Vagina (tissue), 2 donors: ENCODE measurements at regions not wholly inside any gene's neighbourhood (a gene's known extent, or its start where the extent isn't known, plus 50 kb on each side); places are given as distances from the start of the nearest gene placed in this dataset.
"Not testable (repeated sequence)": the region's sequence is repeated elsewhere in the genome, so short reads cannot be mapped to it uniquely, and the experiment has no call there.

ENCODE experiments used
- DNase-seq, 2 donors: peaks; one replicate each; pipeline ENCODE4 v3.0.0-alpha.2; 2017; ENCODE audit errors: extremely low spot score in 2 of 2
- H3K27ac ChIP-seq: fragments of 200-600 bp; sonication (generic); one replicate; pipeline ENCODE4 v1.5.1; 2019
- H3K27me3 ChIP-seq: fragments of 200-600 bp; sonication (generic); one replicate; pipeline ENCODE4 v1.5.1; 2019
- H3K36me3 ChIP-seq, 2 donors: fragments of 200-600 bp; sonication (generic); one replicate each; pipeline ENCODE4 v1.5.1; 2017 to 2019
- H3K4me1 ChIP-seq: fragments of 200-600 bp; sonication (generic); one replicate; pipeline ENCODE4 v1.5.1; 2019
- H3K4me3 ChIP-seq, 2 donors: fragments of 200-600 bp; sonication (generic); 1 replicate in 1 of 2; 2 replicates in 1 of 2; pipeline ENCODE4 v1.5.1; 2016 to 2019
- H3K9me3 ChIP-seq: fragments of 200-600 bp; sonication (generic); one replicate; pipeline ENCODE4 v1.5.1; 2019
- CTCF ChIP-seq, 3 experiments: fragments of 450-650 bp in 2 of 3; fragments of 200-600 bp in 1 of 3; sonication (generic) in 1 of 3; IDR thresholded peaks; one replicate each; pipeline ENCODE4 v1.5.1; 2017 to 2019; ENCODE audit warnings: antibody characterized with exemption in 3 of 3, mild to moderate bottlenecking in 2 of 3, moderate library complexity in 2 of 3
- POLR2A ChIP-seq, 2 donors: fragments of 450-650 bp; IDR thresholded peaks; one replicate each; pipeline ENCODE4 v1.6.1; 2017; ENCODE audit warnings: antibody characterized with exemption in 2 of 2, mild to moderate bottlenecking in 2 of 2, moderate library complexity in 2 of 2
- POLR2AphosphoS5 ChIP-seq, 2 donors: sonication (generic); formaldehyde crosslinking; IDR thresholded peaks; one replicate each; pipeline ENCODE4 v1.9.0; 2017; ENCODE audit warnings: antibody characterized with exemption in 2 of 2, mild to moderate bottlenecking in 2 of 2, low read depth in 1 of 2; ENCODE audit not compliant: insufficient read depth in 1 of 2
- intact Hi-C: fragments of 100-400 bp; cut with DNase I; formaldehyde crosslinking; loops from one replicate; pipeline ENCODE4 v1.15.1; 2023

- no peak overlapping the region for H3K4me3 ChIP-seq
- DNase-seq: no peak
- intact Hi-C loops: no loop called here
- no peaks in the 10 kb centered on the region for H3K9me3 ChIP-seq
- H3K36me3 ChIP-seq: no peaks in the 10 kb centered on the region
- no peak overlapping the region for H3K27ac ChIP-seq
- H3K27me3 ChIP-seq: no peaks in the 10 kb centered on the region
- TF ChIP-seq CTCF (IDR thresholded peaks at IDR 0.05) (no peak), POLR2A (IDR thresholded peaks at IDR 0.05) (no peak), POLR2AphosphoS5 (IDR thresholded peaks at IDR 0.05; ENCODE audit: insufficient read depth in 1 of 2, low read depth in 1 of 2) (no peak)
- no peaks in the 10 kb centered on the region for H3K4me1 ChIP-seq
Observed at GRCh38 chr7:65475734-65476319, 102.2 kb downstream of the ZNF92 start.

- no peaks in the 10 kb centered on the region for H3K4me1 ChIP-seq
- no peaks in the 10 kb centered on the region for H3K9me3 ChIP-seq
- no peak overlapping the region for H3K4me3 ChIP-seq
- intact Hi-C loops: no loop called here
- no peaks in the 10 kb centered on the region for H3K27me3 ChIP-seq
- no peaks in the 10 kb centered on the region for H3K36me3 ChIP-seq
- no peak overlapping the region for H3K27ac ChIP-seq
- no peak for TF ChIP-seq CTCF (IDR thresholded peaks at IDR 0.05)
- no peak for TF ChIP-seq POLR2A (IDR thresholded peaks at IDR 0.05)
- TF ChIP-seq POLR2AphosphoS5 (IDR thresholded peaks at IDR 0.05; ENCODE audit: insufficient read depth in 1 of 2, low read depth in 1 of 2): no peak
- DNase-seq: no peak
Observed at GRCh38 chr7:65477326-65477725, 103.7 kb downstream of the ZNF92 start.

- intact Hi-C loops: no loop called here
- H3K4me1 ChIP-seq: no peaks in the 10 kb centered on the region
- no peak overlapping the region for H3K27ac ChIP-seq
- H3K4me3 ChIP-seq: no peak overlapping the region
- peaks cover 3% of the 10 kb centered on the region for H3K9me3 ChIP-seq
- no peak for DNase-seq
- TF ChIP-seq POLR2A (IDR thresholded peaks at IDR 0.05) (no peak), CTCF (IDR thresholded peaks at IDR 0.05) (no peak), POLR2AphosphoS5 (IDR thresholded peaks at IDR 0.05; ENCODE audit: insufficient read depth in 1 of 2, low read depth in 1 of 2) (no peak)
- H3K36me3 ChIP-seq: no peaks in the 10 kb centered on the region
- no peaks in the 10 kb centered on the region for H3K27me3 ChIP-seq
Observed at GRCh38 chr7:65489260-65489767, 115.7 kb downstream of the ZNF92 start.

GRCh38 chr7:65496697-65497096 lies 123.0 kb downstream of the ZNF92 start:
- H3K4me1 ChIP-seq, H3K27ac ChIP-seq, H3K36me3 ChIP-seq, DNase-seq, H3K9me3 ChIP-seq, H3K27me3 ChIP-seq, intact Hi-C loops, H3K4me3 ChIP-seq: not testable (repeated sequence)

GRCh38 chr7:65503434-65504152 lies 129.9 kb downstream of the ZNF92 start:
- DNase-seq: no peak
- Histone ChIP-seq H3K27ac (no peak overlapping the region), H3K27me3 (no peaks in the 10 kb centered on the region), H3K4me1 (no peaks in the 10 kb centered on the region), H3K4me3 (no peak overlapping the region), H3K36me3 (no peaks in the 10 kb centered on the region), H3K9me3 (no peaks in the 10 kb centered on the region)
- TF ChIP-seq CTCF (IDR thresholded peaks at IDR 0.05) (no peak), POLR2AphosphoS5 (IDR thresholded peaks at IDR 0.05; ENCODE audit: insufficient read depth in 1 of 2, low read depth in 1 of 2) (no peak), POLR2A (IDR thresholded peaks at IDR 0.05) (no peak)
- intact Hi-C loops: no loop called here

- DNase-seq, H3K4me1 ChIP-seq, H3K36me3 ChIP-seq, H3K27me3 ChIP-seq, intact Hi-C loops, H3K27ac ChIP-seq, H3K9me3 ChIP-seq, H3K4me3 ChIP-seq: not testable (repeated sequence)
Observed at GRCh38 chr7:65504504-65505319, 131.1 kb downstream of the ZNF92 start.

GRCh38 chr7:65505320-65505633 lies 131.6 kb downstream of the ZNF92 start:
- H3K4me1 ChIP-seq, H3K9me3 ChIP-seq, DNase-seq, H3K27ac ChIP-seq, H3K27me3 ChIP-seq, intact Hi-C loops, H3K36me3 ChIP-seq, H3K4me3 ChIP-seq: not testable (repeated sequence)

GRCh38 chr7:65508581-65509367 lies 135.1 kb downstream of the ZNF92 start:
- DNase-seq, H3K4me1 ChIP-seq, H3K9me3 ChIP-seq, H3K27ac ChIP-seq, intact Hi-C loops, H3K36me3 ChIP-seq, H3K27me3 ChIP-seq: not testable (repeated sequence)
- peak overlapping the region; percentile 23 to 54 for H3K4me3 ChIP-seq
